ENCODE measurements at regions not wholly inside any gene's neighbourhood (a gene's known extent, or its start where the extent isn't known, plus 50 kb on each side); places are given as distances from the start of the nearest gene placed in this dataset.

- no peak for TF ChIP-seq CTCF (conservative IDR thresholded peaks at IDR 0.05; ENCODE audit: low read depth, low read length)
- H3K4me3 ChIP-seq (ENCODE audit: low read depth, low read length): no peak overlapping the region
- no peak for DNase-seq (ENCODE audit: low read depth)
Observed at GRCh38 chr1:38402230-38402815, 355.7 kb upstream of the POU3F1 start.

- DNase-seq (ENCODE audit: low read depth): no peak
- no peak overlapping the region for H3K4me3 ChIP-seq (ENCODE audit: low read depth, low read length)
- no peak for TF ChIP-seq CTCF (conservative IDR thresholded peaks at IDR 0.05; ENCODE audit: low read depth, low read length)
Observed at GRCh38 chr1:38396606-38397005, 350.0 kb upstream of the POU3F1 start.

- TF ChIP-seq CTCF (conservative IDR thresholded peaks at IDR 0.05; ENCODE audit: low read depth, low read length): no peak
- no peak for DNase-seq (ENCODE audit: low read depth)
- H3K4me3 ChIP-seq (ENCODE audit: low read depth, low read length): no peak overlapping the region
Observed at GRCh38 chr1:38394303-38394702, 347.7 kb upstream of the POU3F1 start.

GRCh38 chr1:38392861-38393260 lies 346.3 kb upstream of the POU3F1 start:
- no peak for DNase-seq (ENCODE audit: low read depth)
- TF ChIP-seq CTCF (conservative IDR thresholded peaks at IDR 0.05; ENCODE audit: low read depth, low read length): no peak
- no peak overlapping the region for H3K4me3 ChIP-seq (ENCODE audit: low read depth, low read length)

GRCh38 chr1:38381256-38381655 lies 334.7 kb upstream of the POU3F1 start:
- no peak for TF ChIP-seq CTCF (conservative IDR thresholded peaks at IDR 0.05; ENCODE audit: low read depth, low read length)
- no peak for DNase-seq (ENCODE audit: low read depth)

GRCh38 chr1:38376577-38376976 lies 330.0 kb upstream of the POU3F1 start:
- no peak for DNase-seq (ENCODE audit: low read depth)
- H3K4me3 ChIP-seq (ENCODE audit: low read depth, low read length): no peak overlapping the region
- no peak for TF ChIP-seq CTCF (conservative IDR thresholded peaks at IDR 0.05; ENCODE audit: low read depth, low read length)

More at GRCh38 chr1:38381256-38381655, 334.7 kb upstream of the POU3F1 start:
- H3K4me3 ChIP-seq (ENCODE audit: low read depth, low read length): no peak overlapping the region

- no peak for TF ChIP-seq CTCF (conservative IDR thresholded peaks at IDR 0.05; ENCODE audit: low read depth, low read length)
- no peak overlapping the region for H3K4me3 ChIP-seq (ENCODE audit: low read depth, low read length)
- DNase-seq (ENCODE audit: low read depth): no peak
Observed at GRCh38 chr1:38375035-38375434, 328.4 kb upstream of the POU3F1 start.
